ENCODE measurements at regions not wholly inside any gene's neighbourhood (a gene's known extent, or its start where the extent isn't known, plus 50 kb on each side); places are given as distances from the start of the nearest gene placed in this dataset.

DNA sequence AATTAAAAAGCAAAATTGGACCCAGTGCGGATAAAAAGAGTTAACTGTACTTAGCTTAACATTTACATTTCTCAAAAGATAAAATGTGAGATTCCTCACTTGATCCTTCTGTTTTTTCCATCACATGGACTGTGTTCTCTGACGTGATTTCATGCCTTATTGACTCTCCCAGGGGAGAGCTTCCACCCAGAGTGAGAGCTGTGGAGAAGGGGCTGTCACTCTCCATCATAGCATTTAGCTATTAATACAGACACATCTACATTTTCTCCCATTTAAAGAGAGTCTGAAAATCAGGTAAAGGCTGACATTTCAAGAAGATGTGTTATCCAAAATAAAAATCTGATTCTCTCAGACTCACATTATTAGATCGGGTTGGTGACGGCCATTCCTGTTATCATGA, 493.8 kb downstream of the FBXO15 start:
- DNase-seq (ENCODE audit: low read depth in 2 of 2, low spot score in 1 of 2), result no peak

DNA sequence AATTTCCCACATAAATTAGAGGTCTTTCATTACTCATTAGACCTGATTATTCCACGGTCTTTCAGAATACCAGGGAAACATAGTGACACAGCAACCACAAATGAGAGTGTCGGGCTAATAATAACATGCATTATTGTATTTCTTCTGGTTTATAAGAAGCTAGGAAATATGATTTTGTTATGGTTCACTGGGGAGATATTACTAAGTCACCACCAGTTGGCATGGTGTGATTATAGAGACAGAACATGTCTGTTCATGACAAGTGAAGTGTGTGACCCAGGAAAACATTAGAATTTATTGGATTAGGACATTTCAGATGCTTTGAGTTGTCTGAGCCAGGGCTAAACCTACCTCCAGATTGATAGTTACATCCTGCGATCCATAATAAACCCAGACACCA, 494.4 kb downstream of the FBXO15 start:
- DNase-seq (ENCODE audit: low read depth in 2 of 2, low spot score in 1 of 2), result no peak

DNA sequence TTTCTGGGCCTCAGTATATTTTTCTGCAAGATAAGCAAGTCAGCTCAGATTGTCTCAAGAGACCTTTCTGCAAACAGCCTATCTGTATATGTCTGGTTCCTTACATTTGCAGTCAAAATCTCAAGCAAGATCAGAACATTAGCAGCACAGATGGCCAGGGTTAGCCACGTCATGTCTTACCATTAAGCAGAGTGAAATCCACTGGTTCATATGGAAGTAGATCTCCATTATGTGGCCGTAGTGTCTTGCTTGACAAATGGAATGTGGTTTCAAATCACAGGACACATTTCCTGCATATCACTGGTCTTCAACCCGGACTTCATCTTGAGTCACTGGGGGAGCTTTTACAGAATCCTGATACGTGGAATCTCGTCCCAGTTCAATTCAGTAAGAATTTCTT, 500.2 kb downstream of the FBXO15 start:
- no peak for DNase-seq (ENCODE audit: low read depth in 2 of 2, low spot score in 1 of 2)

DNA sequence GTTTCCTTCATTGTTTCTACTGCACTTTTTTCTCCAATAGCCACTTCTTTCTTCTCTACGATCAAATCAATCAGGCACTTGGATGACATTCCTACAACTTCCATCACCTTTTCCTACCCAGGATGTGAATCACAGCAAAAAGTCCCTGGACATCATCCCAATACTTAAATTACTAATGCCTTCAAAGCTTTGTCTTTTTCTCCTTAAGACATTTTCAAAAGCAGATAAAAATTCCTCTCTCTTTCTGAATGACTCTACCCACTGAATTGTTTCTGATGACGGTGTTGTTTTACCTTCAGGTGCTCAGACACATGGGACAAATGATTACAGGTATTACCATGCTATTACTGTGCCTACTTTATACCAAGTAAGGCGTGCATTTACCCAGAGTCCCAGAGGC, 500.9 kb downstream of the FBXO15 start:
- DNase-seq (ENCODE audit: low read depth in 2 of 2, low spot score in 1 of 2), result no peak

DNA sequence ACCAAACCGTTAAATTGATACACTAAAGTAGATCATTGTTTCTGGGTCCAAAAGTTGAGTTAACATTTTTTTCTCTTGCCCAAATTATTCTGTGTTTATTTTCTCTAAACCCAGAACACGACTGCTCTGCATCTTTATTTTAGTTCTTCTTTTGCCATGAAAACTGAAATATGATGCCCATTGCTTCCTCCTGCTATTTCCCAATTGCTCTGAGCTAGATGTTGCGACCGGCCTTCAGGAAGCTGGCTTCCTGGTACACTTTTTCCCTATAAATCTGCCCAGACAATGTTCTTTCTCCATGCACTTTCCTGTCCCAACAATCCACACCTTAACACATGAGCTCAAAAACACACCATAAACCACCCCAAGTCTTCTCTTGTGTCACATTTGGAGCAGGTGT, 501.4 kb downstream of the FBXO15 start:
- no peak for DNase-seq (ENCODE audit: low read depth in 2 of 2, low spot score in 1 of 2)

DNA sequence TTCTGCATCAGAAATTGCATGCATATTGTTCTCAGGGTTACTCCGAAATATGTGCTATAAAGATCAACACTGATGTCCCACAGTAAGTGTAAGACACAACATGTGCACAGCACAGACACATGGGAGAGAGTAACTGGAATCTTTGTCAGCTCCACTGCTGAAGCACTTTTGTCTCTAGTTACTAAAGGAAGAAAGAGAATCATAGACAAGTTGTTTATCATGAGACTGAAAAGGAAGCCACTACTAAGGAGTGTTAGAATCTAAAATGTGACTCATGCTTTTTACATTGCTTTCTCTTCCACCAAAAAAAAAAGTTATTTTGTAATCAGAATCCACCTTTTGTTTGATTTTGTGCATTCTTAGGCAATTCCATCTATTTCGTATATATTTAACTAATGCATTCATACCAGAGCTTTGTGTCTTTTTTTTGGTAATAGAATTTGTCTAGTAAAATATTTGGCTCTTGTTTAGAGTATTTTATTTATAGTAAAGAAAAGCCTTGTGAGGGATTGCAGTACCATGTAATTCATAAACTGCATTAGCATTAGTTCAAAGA, 502.4 kb downstream of the FBXO15 start:
- no peak for DNase-seq (ENCODE audit: low read depth in 2 of 2, low spot score in 1 of 2)

DNA sequence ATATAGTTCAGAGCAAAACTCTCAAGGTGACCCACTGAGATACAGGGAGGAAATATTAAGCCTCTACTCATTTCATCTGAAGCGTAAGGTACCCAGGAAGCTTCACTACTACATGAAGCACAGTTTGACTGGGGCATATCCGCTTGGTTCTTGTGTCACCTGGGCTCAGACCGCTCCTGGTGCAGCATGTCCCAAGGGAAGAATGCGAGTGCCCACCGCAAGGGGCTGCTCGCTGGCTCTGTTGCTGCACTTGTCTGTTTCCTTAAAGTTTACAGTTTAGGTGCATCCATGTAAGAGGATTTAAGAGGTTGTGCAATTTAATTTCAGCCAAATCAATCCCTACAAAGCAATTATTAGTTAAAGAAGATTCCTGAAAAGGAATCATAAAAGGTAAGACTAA, 507.8 kb downstream of the FBXO15 start:
- no peak for DNase-seq (ENCODE audit: low read depth in 2 of 2, low spot score in 1 of 2)

DNA sequence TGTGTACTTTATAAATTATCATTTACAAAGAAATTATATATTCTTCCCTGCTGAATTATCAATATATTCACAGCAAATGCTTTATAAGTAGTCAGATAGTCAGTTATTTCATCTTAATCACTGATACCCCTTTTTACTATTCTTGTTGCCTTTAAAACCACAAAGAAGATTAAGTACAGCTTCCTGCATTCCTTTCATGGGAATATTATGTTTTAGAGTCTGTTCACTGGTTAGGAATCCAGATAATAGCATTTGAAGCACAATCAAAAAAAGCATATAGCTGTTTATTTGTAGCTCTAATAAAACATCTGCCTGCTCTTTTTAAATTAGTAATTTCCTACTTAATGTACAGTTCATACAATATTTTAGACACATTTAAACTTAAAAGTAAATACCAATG, 508.9 kb downstream of the FBXO15 start:
- DNase-seq (ENCODE audit: low read depth in 2 of 2, low spot score in 1 of 2), result no peak

DNA sequence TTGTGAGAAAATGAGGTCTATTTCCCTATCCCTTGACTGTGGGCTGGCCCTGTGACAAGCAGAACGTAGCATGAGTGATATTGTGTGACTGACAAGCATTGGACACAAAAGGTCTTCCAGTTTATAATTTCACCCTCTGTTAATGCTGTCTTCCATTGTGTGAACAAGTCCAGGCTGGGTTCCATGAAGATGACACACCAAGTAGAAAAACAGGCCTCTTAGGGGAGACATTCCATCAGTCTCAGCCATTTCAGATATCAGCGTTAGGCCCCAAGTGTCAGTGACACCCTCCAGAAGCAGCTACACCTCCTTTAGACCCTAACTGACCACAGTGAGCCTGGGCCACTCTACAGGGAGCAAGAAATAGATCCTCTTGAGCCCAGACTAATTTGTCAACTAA, 511.3 kb downstream of the FBXO15 start:
- no peak for DNase-seq (ENCODE audit: low read depth in 2 of 2, low spot score in 1 of 2)

DNA sequence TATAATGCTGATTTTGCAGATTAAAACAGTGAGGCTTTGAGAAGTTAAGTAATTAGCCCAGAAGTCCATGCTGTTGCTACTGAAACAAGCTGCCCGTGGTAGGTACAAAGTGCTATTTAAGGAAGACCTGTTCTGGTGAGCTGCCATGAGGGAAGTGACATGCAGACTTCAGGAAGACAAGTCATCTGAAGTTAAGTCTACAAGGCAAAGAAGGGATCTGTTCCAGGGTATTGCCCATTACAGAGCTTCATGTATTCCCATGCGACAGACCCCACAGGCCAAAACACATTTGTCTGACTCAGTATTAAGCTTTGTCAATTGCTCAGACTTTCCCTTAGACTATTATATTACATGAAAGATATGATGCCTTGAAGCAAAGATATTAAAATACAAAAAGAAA, 520.8 kb downstream of the FBXO15 start:
- no peak for DNase-seq (ENCODE audit: low read depth in 2 of 2, low spot score in 1 of 2)

DNA sequence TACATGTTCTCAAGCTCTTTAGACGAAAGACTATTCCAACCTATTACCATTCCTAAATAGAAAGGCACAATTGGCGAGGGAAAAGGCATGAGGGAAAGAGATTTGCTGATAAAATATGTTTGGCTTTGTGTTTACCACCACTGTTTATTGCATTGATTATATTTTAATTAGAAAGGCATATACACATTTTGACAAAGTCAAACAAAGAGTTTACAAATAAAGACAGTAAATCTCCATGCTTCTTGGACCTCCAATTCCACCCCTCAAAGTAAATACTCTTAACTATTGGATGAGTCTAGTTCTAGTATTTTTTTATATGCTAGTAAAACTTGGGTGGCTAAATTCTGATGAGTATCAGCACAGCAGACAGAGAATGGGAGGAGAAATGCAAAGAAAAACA, 521.4 kb downstream of the FBXO15 start:
- no peak for DNase-seq (ENCODE audit: low read depth in 2 of 2, low spot score in 1 of 2)

DNA sequence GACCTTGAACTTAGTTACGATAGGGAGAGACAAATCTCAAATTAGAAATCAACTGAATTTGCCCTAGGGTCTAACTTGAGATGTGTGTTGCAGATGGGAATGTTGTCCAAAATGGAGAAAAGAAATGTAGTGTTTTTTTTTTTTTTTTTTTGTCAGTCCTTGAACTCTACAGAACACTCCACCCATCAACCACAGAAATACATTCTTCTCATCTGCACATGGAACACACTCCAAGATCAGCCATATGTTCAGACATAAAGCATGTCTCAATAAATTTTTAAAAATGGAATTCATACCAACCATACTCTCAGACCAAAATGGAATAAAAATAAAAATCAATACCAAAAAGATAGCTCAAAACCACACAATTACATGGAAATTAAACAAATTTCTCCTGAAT, 526.5 kb downstream of the FBXO15 start:
- no peak for DNase-seq (ENCODE audit: low read depth in 2 of 2, low spot score in 1 of 2)

DNA sequence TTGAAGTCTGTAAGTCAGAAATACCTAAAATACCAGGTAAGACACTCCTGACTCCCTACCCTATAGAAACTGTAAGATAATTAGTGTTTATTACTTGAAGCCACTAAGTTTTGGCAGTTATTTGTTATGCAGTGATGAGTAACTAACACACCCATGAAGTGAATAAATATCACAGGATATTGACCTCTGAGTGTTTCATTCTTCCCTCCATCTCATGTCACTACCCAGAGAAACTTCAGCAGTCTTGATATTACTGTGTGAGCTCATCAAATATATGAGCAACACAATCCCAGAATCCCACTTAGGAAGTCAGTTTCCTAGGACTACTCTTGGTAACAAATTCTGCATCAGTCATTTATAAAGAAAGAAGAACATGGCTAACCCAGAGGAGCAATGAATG, 529.7 kb downstream of the FBXO15 start:
- no peak for DNase-seq (ENCODE audit: low read depth in 2 of 2, low spot score in 1 of 2)

DNA sequence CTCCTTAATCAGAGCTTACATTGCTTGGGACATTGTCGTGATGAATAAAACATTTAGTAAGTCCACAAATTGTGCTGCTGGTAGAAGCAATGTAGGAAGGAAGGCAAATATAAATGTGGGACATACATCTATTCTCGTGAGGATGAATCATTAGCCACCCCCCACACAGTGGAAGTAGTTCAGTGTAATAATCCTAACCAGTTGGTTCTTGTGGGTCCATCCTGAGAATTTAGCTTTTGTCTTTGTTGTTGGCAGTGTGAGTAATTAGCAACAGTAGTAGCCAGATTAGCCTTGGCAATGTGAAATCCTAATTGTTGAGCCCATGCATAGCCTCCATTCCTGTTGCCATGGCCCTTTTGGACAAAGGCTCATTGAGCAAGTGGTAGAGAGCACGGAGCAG, 532.1 kb downstream of the FBXO15 start:
- DNase-seq (ENCODE audit: low read depth in 2 of 2, low spot score in 1 of 2), result no peak

DNA sequence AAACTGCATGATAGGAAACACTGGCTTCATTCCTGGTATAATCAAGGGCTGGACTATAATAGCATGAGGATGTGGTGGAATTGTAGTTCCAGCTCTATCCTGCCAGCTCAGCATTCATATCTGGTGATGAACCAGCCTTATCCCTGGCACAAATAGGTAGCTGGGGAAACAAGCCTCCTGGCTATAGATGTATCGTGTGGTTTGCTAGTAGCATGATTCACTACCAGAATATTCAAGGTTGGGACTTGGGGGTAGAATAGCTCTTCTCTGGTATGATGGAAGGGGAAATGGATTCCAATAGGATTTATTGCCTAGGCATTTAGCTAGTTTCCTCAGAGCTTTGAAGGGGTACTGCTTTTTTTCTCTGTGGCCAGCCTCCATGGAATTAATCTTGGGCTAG, 532.8 kb downstream of the FBXO15 start:
- no peak for DNase-seq (ENCODE audit: low read depth in 2 of 2, low spot score in 1 of 2)

DNA sequence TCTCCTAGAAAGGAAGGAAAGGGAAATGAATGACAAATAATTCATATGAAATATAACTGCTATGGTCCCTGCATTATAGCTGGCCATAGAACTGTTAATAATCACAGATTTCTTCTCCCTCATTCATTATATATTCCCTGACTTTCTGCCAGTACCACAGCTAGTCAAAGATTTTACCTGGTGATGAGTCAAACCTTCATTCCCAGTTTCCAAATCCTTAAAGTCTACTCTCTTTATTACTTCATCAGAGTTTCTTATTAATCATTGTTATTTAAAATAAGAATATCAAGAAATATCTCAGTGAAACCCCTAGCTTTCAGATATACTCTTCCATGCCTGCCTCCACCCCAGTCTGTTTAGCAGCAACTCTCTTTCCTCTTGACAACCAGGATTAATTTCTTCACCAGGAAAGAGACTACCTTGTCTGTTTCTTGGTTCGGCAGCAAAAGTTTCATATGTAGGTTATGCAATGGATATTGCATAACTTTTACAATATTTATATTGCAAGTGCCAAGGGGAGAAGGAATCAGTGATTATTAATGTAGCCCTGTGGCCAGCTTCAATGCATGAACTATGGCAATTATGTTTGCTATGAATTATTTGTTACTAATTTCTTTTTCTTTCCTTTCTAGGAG, 533.8 kb downstream of the FBXO15 start:
- no peak for DNase-seq (ENCODE audit: low read depth in 2 of 2, low spot score in 1 of 2)

DNA sequence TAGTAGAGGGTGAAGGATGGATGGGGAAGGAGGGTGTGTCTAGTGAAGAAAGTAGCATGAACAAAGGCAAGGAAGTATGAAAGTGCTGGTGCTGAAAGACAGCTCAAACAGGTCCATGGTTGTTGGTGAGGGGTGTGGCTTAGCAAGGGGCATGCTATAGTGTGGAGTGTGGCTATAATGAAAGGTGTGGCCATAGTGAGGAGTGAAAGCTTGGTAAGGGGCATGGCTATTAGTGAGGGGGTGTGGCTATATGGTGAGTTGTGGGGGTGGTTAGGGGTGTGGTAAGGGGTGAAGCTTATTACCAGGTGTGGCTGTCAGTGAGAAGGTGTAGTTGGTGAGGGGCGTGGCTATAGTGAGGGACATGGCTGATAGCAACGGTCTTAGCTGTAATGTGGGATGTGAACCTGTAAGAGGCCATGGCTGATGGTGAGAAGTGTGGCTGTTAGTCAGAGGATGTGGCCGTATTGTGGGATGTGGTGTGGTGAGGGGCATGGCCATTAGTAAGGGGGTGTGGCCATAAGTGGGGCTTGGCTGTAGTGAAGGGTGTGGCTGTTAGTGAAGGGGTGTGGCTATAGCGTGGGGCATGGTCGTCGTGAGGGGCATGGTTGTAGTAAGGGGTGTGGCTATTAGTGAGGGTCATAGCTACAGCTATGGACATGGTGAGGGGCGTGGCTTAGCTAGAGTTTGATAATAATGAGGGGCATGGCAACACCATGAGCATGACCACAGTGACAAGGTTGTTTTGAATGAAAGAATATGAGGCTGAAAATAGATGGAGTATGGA, 549.6 kb downstream of the FBXO15 start:
- no peak for DNase-seq (ENCODE audit: low read depth in 2 of 2, low spot score in 1 of 2)

DNA sequence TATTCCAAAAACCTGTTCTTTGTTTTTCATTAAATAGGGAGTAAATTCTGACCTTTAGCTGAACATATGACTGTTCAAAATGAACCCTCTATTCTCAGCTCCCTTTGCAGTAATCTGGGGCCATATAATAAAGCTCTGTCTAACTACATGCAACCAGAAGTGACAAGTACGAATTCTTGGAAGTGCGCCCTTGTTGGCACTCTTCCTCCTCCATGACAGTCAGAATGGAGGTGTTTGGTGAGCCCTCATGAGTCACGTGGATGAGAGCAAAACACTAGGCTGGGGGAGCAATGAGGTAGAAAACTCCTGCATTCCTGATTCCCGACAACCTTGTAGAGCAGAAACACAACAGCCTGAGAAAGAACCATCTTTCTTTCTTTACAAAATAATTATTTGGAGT, 552.9 kb downstream of the FBXO15 start:
- DNase-seq (ENCODE audit: low read depth in 2 of 2, low spot score in 1 of 2), result no peak

DNA sequence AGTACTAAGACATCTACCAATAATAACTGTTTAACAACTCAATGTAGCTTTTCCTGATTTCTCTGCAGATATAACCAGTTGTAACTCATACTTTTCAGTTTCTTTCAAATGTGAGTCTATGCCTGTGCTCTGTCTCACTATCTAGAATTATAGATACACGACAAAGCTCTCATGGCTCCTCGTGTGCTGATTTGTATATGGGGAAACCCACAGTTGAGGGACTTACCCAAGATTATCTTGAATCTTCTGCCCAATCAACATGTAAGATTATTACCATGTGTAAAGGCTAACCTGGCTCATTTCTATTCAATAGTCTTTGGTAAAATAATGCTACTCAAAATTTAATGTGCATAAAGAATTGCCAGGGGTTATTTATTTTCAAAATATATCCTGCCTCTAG, 554.4 kb downstream of the FBXO15 start:
- DNase-seq (ENCODE audit: low read depth in 2 of 2, low spot score in 1 of 2), result no peak

DNA sequence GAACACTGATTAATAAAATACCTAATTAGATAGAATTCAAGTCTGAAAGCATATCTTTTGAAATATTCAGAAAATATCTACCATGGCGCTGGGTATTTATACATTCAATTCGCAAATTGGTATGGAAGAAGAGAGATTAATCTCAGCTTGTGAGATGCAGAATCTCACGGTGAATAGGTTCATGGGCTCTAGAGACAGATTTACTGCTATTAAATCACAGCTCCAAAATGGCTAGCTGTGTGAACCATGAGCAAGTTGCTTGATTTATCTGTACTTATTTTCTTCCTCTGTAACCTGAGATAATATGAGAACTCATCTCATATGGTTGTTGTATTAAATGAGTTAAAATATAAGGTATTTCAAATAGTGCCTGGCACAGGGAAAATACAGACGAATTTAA, 556.7 kb downstream of the FBXO15 start:
- DNase-seq (ENCODE audit: low read depth in 2 of 2, low spot score in 1 of 2), result no peak

DNA sequence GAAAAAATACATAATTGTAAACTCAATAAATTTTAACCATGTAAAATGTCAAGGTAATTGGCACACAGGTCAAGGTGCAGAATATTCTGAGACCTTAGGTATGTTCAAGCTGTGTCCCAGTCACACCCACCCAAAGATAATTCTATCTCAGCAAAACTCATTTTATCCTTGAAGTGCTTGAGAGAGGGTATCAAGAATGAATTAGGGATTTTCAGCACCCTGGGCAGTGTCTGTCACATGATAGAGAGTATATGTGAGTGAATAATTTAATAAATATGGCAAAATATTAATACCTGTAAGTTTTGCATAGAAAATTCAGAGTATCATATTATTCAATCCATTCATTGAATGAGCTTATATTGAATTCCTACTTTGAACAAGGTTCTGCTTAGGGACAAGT, 567.9 kb downstream of the FBXO15 start:
- DNase-seq (ENCODE audit: low read depth in 2 of 2, low spot score in 1 of 2), result no peak

DNA sequence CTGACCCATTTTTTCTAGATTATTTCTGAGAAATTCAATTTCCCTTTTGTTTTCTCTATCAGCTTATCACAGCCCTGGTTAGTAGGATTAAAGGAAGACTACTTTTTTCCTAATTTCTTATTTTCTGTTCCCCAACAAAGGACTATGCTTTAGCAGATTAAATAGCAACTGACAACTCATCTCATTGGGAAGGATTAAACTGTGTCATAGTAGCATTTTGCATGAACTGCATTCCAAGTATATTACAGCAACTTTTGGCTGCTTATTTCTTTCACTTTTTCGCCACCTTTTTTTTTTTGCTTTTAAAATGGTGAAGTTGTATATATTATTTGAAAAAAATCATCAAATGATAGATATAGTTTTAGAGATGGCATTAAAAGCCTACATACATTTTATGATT, 570.3 kb downstream of the FBXO15 start:
- DNase-seq (ENCODE audit: low read depth in 2 of 2, low spot score in 1 of 2), result no peak

All from stimulated activated CD8-positive, alpha-beta memory T cell treated with anti-CD3 and anti-CD28 coated beads, Interleukin-4, amount 100 ng/mL, for 4 hours (primary cell).